Endothelial cell of umbilical vein (primary cell): ENCODE measurements at regions not wholly inside any gene's neighbourhood (a gene's known extent, or its start where the extent isn't known, plus 50 kb on each side); places are given as distances from the start of the nearest gene placed in this dataset.

Experiments used
- EZH2 ChIP-seq: IDR thresholded peaks from 2 replicates; pipeline ENCODE4 v1.6.1; 2012; ENCODE audit warnings: borderline replicate concordance, low read depth, mild to moderate bottlenecking, moderate library complexity, low read length, inconsistent platforms; ENCODE audit not compliant: severe bottlenecking
- MYC ChIP-seq: IDR thresholded peaks from one replicate; pipeline ENCODE4 v1.6.1; 2011; ENCODE audit warnings: mild to moderate bottlenecking, low read depth, low read length
- TF ChIP-seq, protein P1 (sequence below), 2 donors: IDR thresholded peaks; 1 replicate in 1 of 2; 2 replicates in 1 of 2; pipeline ENCODE4 v1.5.1; 2011; ENCODE audit warnings: low read length in 2 of 2, mild to moderate bottlenecking in 2 of 2, moderate library complexity in 2 of 2, control low read depth in 1 of 2, inconsistent platforms in 1 of 2, low read depth in 1 of 2; ENCODE audit not compliant: insufficient read depth in 1 of 2; ENCODE audit errors: extremely low read depth in 1 of 2

DNA sequence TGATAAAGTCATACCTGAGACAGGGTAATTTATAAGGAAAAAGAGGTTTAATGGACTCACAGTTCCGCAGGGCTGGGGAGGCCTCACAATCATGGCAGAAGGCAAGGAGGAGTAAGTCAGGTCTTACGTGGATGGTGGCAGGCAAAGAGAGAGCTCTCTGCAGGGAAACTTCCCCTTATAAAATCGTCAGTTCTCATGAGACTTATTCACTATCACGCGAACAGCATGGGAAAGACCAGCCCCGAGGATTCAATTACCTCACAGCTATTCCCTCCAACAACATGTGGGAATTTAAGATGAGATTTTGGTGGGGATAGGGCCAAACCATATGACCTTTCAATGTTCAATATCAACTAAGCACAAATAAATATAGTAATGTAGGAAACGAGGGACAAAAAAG lies 559.4 kb upstream of the KCND2 start:
- TF ChIP-seq, protein P1, sequence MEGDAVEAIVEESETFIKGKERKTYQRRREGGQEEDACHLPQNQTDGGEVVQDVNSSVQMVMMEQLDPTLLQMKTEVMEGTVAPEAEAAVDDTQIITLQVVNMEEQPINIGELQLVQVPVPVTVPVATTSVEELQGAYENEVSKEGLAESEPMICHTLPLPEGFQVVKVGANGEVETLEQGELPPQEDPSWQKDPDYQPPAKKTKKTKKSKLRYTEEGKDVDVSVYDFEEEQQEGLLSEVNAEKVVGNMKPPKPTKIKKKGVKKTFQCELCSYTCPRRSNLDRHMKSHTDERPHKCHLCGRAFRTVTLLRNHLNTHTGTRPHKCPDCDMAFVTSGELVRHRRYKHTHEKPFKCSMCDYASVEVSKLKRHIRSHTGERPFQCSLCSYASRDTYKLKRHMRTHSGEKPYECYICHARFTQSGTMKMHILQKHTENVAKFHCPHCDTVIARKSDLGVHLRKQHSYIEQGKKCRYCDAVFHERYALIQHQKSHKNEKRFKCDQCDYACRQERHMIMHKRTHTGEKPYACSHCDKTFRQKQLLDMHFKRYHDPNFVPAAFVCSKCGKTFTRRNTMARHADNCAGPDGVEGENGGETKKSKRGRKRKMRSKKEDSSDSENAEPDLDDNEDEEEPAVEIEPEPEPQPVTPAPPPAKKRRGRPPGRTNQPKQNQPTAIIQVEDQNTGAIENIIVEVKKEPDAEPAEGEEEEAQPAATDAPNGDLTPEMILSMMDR (IDR thresholded peaks at IDR 0.05; ENCODE audit: extremely low read depth in 1 of 2, insufficient read depth in 1 of 2, low read depth in 1 of 2, low read length in 2 of 2): no peak
- TF ChIP-seq MYC (no peak), EZH2 (no peak)
